Pons (tissue), 1 donor: ENCODE measurements at regions not wholly inside any gene's neighbourhood (a gene's known extent, or its start where the extent isn't known, plus 50 kb on each side); places are given as distances from the start of the nearest gene placed in this dataset.

ENCODE experiments used
- DNase-seq: peaks from one replicate; pipeline ENCODE4 v3.0.0-alpha.2; 2016; ENCODE audit warnings: low spot score

DNA sequence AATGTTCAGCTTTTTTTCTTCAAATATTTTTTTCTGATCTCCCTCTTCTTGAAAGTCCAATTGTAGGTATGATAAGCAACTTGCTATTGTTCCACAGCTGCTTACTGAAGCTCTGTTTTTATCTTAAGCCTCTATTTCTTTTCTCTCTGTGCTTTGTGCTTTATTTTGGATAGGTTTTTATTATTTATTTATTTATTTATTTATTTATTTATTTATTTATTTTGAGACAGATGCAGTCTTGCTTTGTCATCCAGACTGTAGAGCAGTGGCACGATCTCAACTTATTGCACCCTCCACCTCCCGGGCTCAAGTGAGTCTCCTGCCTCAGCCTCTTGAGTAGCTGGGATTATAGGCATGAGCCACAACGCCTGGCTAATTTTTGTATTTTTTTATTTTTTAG is 199.4 kb downstream of the KLF12 start:
- DNase-seq: no peak

DNA sequence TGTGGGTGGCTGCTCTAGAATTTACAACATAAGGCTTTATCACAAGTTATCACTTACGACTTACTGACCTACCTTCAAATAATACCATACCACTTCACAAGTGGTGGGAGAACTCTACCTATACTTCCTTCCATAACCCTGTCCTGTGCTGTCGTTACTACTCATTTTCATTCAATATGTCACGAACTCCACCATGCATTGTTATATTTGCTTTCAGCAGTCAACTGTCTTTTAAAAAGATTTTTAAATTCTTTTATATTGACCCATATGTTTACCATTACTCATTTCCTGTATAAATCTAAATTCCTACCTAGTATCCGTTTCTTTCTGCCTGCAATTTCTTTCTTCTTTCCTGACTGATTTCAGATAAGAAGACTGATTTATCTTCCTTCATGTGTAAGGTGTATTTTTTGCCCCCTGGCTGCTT is 200.0 kb downstream of the KLF12 start:
- no peak for DNase-seq

DNA sequence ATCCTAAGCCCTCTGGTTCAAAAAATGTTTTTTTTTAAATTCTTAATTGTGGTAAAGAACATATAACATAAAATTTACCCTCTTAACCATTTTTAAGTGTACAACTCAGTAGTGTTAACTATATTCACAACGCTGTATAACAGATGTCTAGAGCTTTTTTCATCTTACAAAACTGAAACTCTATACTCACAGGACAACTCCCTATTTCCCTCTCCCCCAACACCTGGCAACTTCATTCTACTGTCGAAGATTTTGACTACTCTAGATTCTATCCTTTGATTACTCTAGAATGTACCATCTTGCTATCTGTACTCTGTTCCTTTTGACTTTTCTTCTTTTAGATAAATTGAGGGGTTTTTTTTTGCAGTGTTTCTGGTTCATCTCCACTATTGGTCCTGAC is 200.4 kb downstream of the KLF12 start:
- no peak for DNase-seq

DNA sequence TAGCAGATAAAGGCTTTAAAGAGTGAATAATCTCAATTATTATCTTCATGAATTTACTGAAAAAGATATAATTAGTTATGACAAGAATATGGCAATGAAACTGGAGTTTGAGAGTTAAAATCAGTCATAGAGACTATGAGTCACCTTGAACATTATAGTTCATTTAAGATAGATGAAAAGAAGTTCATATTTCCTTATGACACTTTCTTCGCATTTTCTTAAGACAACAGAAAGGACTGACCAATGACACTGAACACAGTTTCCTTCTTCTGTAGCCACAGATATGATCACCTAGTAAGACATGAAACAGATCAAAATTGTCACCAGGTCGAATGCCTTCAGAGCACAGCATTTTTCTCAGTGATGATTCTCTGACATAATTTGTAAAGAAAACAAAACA is 202.1 kb downstream of the KLF12 start:
- DNase-seq: no peak

DNA sequence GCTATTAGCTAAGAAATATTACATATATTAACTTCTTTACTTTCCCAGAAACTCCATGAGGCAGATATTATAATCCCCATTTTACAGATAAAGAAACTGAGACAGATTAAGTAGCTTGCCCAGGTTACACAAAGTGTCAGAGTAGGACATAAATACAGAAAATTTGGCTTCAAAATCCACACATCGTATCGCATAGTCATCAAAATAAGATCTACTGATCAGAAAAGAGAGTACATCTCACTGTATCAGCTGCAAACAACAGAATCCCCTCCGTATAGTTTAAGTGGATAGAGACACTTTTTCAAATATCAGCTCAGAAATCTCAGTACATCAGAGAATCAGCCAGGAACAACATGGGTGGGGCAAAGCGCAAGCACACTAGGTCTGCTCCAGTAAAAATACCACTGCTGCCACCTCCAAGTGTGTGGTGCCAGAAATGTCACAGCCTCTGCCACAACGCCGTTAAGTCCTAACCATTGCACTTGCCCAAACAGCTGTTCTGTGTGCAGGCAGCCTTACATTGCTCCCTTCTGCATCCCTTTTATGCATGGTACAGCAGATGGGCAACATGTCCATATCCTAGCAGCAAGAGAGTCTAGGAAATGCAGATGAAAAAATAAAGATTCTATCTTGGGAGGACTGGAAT is 204.8 kb downstream of the KLF12 start:
- DNase-seq: no peak

DNA sequence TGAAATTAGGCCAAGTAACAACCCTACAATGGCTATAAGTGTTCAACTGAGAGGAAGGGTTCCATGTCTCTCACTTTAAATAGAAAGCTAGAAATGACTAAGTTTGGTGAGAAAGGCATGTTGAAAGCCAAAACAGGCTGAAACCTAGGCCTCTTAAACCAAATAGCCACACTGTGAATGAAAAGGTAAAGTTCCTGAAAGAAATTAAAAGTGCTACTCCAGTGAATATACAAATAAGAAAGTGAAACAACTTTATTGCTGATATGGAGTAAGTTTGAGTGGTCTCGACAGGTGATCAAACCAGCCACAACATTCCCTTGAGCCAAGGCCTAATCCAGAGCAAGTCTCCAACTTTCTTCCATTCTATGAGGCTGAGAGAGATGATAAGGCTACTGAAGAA is 209.6 kb downstream of the KLF12 start:
- no peak for DNase-seq

DNA sequence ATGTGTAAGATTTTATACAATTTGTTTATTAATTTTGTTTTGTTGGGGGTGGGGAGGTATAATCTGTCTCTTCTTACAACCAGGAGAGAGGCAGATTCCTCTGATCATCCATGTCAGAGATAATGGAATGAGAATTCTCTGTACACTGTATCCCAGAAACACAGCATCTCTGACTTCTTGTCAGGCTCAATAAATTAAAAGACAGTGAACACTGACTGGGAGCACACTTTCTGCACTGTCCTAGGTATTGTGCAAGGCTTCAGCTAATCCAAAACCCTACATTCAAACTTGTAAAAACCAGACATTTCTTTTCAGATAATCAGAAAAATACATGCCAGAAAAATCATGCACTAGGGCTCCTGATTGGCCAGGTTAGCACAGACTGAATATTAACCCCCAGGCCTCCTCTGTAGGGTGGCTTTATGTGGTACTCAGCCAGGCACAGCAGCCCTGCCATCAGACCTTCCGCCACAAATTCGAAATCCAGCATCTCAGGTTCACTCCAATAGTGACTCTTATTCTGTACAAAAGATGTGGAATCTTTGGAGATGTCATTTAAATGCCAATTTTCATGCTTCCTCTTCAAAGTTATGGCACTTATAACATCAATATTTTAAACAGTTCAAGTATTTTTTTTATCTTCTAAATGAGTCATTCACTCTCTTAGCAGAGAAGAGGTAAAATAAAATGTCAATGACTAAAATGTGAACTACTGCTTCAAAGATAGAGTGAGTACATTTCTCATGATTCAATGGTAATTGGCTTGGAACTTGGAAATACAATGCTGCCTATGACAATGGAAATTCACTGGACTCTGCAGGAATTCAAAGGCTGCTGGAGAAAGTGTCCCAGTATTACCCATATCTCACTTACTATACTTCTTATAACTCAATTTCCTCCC is 211.5 kb downstream of the KLF12 start:
- DNase-seq: no peak

DNA sequence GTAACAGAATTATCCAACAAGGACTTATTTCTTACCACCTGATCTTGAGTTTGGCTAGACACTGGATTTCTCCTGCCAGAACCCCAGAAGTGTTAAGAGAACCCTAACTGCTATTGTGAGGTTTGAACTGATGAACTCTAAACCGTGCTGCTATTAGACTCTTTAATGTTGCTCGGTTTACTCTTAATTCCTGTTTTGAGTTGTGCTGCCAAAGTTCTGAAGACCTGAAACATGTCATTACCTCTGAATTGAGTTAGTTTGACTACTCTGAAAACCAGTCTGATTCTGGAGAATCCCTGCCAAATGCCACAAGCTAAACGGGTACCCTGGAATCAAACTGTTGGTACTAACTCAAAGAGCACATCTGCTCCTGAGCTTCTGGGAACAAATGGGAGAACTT is 215.5 kb downstream of the KLF12 start:
- no peak for DNase-seq

DNA sequence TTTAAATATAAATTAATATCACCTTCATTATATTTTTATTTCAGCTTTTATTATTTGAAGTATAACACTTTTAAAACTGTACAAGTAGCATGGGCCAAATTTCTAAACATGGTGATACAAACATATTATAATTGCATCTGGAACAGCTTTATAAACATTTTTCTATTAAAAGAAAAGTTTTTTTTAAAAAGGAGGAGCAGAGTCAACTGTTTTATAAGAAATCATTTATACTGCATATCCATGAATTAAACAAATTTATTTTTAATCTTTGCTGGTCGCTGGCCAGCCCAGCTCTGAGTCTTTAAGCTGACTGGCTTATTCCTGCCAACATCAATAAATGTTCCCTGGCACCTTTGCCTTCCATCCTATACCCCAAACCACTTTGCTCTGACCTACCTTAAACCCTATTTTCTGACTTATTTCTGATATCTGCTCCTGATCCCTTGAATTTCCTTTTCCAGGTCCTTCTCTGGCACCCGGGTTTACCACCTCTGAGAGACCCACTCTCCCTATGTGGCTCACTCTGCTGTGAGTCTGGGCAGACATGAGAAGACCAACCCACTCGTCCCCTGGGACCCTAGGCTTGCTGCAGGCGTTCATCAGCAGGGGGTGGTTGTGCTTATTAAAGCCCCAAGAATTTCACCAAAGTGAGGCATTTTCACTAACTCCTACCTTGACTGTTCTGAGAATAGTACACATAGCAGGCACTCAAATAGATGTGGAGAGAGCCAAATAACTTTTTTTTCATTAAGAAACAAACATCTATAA is 220.3 kb downstream of the KLF12 start:
- no peak for DNase-seq

DNA sequence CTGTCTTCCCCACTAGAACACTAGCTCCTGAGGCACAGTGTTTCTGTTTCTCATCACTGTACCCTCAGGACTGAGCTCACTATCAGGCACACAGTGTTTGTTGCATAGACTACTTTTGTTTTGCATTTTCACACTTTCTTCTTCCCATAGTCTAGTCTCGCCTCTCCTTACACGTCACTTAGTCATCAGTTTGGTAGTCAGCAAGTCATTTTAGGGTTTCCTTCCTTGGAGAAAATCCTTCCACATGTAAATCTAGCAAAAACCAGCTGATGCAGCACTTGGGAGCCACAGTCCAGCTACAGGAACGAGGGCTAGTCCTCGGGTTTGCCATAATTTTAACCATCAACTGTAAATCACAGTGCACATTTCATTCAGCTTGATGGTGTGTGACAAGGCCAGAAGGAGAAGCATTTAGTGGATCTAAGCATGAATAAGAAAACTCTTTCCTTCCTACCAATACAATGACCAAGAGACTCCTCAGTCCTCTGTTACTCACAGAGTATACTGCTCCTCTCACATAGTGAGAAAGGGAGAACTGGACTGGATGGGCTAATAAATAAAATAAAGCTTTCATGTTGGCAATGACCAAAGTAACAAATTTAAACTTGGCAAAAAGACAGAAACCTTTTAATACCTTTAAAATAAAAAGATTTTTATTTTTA is 221.0 kb downstream of the KLF12 start:
- no peak for DNase-seq

DNA sequence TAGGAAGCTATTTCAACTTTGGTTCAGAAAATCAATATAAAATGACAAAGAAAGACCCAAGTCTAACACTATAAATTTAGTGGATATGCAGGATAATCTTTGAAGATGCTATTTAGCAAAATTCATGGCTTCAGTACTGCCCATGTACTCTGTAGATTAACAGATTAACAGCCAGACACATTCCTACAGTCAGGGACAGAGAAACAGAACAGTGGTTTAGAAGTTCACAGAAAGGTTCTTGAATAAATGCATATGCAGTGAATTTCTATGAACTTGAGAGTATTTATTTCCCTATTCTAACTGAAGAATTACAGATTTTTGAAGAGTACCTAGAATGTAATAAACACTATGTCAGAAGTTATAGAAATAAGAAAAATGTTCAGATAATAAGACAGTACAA is 222.8 kb downstream of the KLF12 start:
- DNase-seq: no peak

DNA sequence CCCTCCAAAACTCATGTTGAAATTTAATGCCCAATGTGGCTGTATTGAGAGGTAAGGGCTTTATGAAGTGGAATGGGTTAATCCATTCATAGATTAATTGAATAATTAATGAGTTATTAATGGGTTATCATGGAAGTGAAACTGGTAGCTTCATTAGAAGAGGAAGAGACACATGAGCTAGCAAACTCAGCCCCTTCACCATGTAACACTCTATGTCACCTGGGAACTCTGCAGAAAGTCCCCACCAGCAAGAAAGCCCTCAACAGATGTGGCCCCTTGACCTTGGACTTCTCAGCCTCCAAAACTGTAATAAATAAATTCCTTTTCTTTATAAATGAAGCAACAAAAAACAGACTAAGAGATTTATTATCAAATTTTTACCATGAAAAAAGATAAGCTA is 223.5 kb downstream of the KLF12 start:
- no peak for DNase-seq

DNA sequence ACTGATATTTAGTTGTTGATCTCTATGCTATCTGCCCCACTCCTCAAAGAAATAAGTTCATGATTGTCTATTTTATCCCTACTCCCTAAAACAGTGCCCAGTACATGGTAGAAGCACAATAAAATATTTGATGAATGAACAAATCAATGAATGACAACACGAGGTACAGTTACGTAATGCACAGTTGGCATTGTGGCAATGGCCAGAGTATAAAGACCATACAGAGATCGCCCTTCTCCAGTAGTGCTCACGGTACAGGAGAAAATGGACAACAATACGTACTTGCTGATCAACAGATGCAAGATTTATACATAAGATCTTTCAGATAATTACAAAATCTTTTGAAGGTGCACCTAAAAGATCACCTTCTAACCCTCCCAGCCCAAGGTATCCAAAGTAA is 225.4 kb downstream of the KLF12 start:
- no peak for DNase-seq

DNA sequence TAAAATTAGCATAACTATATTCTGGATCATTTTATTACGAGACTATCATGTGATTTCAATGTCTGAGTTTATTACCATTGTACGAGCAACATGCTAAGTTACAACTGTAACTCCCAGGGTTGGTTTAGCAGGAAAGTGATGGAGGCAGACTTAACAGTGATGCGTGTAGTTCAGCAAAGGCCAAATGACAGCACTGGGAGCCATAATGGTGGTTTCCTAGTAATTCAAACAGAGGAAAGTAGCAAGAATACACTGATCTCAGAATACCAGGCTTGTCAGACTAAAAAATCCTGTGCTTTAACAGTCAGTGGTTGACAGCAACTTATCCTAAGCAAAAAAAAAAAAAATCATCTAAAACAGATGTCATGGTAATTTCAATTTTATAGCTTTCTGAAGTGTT is 229.6 kb downstream of the KLF12 start:
- no peak for DNase-seq

DNA sequence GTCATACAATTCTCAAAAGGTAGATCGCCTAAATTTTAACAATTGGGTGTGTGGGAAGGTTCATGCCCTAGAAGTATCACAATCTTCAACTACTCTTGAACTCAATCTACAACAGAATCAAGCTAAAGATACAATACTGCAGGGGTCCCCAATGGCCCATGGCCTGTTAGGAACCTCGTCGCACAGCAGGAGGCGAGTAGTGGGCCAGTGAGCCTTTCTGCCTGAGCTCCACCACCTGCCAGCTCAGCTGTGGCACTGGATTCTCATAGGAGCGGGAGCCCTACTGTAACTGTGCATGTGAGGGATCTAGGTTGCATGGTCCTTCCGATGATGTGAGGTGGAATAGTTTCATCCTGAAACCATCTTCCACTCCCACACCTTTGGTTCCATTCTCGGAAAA is 230.6 kb downstream of the KLF12 start:
- DNase-seq: no peak

DNA sequence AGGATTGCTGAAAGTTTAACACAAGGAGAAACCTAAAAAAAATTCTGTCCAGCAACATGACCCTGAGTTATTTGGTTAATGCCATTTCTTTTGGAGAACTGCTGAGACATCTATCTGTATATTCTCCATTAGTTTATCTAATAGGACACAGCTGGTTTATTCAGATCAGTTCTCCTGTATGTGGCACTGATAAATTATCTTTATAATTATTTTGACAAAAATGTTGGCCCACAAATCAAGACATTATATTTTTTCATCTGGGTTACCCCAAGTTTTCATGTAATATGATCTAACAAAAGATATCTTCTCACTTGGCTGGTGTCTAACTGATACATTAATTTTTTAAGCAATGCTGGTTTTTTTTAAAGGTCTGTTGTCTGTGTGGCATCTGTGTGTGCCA is 231.4 kb downstream of the KLF12 start:
- no peak for DNase-seq

DNA sequence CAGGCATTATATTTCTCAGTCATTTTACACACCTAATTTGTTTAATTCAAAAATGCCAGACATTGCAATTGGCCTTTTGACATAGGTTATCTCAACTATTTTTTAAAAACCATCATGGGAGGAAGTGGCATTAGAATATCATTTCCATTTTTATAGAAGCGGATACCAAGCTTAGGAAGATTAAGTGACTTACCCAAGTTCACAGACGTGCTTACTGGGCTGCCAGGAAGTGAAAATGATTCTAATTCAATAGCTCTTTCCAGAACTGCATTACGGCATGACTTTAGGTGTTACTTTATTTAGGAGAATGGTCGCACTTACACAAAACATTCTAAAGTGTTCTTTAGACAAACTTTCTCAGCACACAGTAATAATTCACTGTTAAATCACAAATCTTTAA is 231.9 kb downstream of the KLF12 start:
- no peak for DNase-seq

DNA sequence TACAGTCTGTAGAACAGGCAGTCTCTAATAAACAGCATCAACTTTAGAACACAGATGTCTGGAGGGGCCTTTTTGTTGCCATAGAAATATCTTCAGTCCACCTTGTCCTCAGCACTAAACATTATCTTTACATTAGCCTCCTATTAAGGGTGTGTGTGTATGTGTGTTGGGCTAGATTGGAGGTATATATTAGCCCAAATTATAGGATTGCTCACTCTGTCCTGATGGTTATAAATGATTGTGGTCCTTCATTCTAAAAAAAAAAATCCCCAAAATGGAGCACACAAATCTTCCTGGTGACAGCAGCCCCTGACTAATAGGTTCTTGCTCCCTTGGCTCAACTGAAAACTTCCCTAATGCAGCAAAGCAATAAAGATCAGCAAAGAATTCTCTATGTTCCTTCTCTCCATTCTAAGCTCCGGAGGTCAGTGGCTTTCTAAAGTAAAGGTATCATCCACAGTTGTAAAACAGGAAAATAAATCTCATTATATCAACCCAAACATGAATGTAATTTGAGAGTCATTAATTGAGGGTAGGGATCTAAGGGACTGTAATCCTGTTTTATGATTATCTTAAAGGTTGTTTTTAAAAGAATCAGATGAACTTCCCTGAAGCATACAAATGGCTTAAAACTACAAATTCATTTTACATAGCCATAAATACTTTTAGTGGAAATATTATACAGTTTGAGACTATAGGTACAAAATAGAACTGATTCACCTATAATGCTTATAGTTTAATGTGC is 232.7 kb downstream of the KLF12 start:
- DNase-seq: no peak

DNA sequence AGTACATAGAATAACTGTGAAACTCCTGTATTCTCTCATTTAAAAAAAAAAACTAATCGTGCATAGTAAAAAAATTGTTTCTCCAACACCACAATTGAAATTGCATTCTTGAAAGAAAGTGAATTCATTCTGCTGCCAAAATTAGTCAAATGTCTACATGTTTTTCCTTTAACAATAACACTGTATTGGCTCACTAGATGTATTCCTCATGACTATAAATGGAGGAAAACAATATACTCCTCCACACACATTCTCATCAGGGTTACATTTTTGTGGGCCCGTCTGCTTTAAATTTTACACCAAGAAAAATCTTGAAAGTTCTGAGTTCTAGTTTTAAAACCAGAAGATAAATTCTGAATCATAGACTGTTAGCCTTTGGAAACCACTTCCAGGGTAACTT is 233.6 kb downstream of the KLF12 start:
- no peak for DNase-seq

DNA sequence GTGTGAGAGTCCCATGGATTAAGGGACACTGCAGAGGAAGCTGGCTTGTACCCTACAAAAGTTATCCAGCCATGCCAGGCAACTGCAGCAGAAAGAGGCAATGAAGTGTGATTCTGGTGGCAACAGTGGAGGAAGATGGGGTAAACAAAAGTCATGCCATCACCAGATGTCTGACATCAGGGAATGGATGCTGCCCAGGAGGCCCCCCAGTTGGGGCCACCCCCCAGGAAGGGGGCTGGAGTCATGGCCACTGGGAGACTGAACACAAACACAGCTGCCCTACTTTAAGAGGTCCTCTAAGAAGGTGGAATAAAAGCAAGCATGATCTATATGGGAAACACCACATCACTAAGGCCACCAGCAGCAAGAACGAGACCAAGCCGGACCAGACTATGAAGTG is 235.3 kb downstream of the KLF12 start:
- no peak for DNase-seq

DNA sequence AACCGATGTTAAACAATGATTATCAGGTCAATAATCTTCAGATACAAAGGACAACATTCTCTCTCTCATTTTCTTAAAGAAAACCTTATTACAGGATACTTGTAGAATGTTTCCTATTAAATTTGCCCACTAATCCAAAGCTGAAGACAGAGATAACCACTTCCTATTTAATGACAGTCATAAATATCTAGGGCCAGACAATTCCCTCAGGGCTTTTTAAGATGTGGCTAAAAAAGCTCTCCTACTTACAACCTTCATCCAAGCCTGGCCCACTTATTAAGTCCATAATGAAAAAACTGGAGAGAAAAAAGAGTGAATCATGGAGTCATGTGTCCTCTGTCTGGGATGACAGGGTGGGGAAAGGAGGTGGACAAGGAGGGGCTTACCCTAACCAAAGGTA is 235.9 kb downstream of the KLF12 start:
- DNase-seq: no peak
